KOPT-K1 (cell line): ENCODE measurements at regions not wholly inside any gene's neighbourhood (a gene's known extent, or its start where the extent isn't known, plus 50 kb on each side); places are given as distances from the start of the nearest gene placed in this dataset.

ENCODE experiments used
- H3K27ac ChIP-seq: fragments of 200-600 bp; sonication (generic); 2 replicates; pipeline ENCODE4 v1.5.1; 2016; ENCODE audit warnings: antibody characterized with exemption, mild to moderate bottlenecking, low read depth, low read length; ENCODE audit not compliant: poor library complexity, severe bottlenecking
- H3K36me3 ChIP-seq: fragments of 200-600 bp; sonication (generic); 2 replicates; pipeline ENCODE4 v1.5.1; 2017; ENCODE audit warnings: antibody characterized with exemption, mild to moderate bottlenecking, low read length, moderate library complexity; ENCODE audit not compliant: insufficient read depth
- H3K9me3 ChIP-seq: fragments of 200-600 bp; sonication (generic); 2 replicates; pipeline ENCODE4 v1.5.1; 2017; ENCODE audit warnings: antibody characterized with exemption, low read length, mild to moderate bottlenecking; ENCODE audit not compliant: insufficient read depth, poor library complexity, severe bottlenecking

DNA sequence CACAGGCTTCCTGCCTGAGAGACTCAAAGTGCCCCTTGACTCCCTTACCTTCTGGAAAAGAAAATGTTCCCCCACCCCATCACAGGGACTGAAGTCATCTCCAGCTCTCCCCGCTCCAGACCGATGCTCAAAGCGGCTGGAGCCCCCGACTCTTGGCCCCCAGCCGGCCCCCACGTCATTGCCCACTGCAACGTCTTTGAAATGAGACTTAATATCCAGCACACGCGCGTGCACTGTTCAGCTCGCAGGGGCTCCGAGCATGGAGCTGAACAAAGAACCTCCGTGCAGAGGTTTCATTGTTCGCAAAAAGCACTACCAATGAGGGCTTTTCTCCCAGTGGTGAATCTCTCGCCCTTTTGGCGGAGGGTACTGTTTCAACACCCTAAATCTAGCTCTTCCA, 313.4 kb upstream of the SORL1-AS1 start:
- H3K9me3 ChIP-seq, result no peaks in the 10 kb centered on the region
- no peaks in the 10 kb centered on the region for H3K36me3 ChIP-seq
- no peak overlapping the region for H3K27ac ChIP-seq

GRCh38 chr11:121763526-121763925, 310.8 kb upstream of the SORL1-AS1 start:
- Histone ChIP-seq H3K36me3 (no peaks in the 10 kb centered on the region), H3K27ac (no peak overlapping the region)

GRCh38 chr11:121762820-121763219, 310.1 kb upstream of the SORL1-AS1 start:
- H3K36me3 ChIP-seq, result no peaks in the 10 kb centered on the region
- H3K9me3 ChIP-seq, result no peaks in the 10 kb centered on the region
- no peak overlapping the region for H3K27ac ChIP-seq

More at GRCh38 chr11:121763526-121763925, 310.8 kb upstream of the SORL1-AS1 start:
- H3K9me3 ChIP-seq, result no peaks in the 10 kb centered on the region

GRCh38 chr11:121761186-121761585, 308.4 kb upstream of the SORL1-AS1 start:
- Histone ChIP-seq H3K36me3 (no peaks in the 10 kb centered on the region), H3K9me3 (no peaks in the 10 kb centered on the region), H3K27ac (no peak overlapping the region)

DNA sequence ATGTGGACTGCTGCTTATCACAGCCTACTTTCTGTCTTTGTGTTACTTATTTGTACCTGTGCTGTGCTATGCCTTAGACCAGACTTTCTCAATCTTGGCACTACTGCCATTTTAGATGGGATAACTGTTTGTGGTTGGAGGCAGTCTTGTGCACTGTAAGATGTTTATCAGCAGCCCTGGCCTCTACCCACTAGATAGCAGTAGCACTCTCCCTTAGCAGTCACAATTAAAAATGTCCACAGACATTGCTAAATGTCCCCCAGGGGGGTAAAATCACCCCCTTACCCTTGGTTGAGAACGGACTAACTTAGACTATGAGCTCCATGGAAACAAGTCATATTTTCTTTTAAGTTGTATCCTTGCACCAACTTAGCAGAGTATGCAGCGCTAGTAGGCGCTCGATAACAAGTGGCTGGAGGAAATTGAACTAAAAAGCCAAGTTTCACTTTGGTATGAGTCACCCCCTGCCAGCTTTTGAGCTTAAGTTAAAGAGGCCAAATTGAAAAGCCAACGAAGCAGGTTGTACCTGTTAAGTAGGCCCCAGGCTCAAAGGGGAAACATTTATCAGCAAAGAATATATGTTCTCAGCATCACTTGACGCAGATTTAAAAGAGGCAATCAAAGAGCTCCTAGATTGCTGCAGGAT, 304.8 kb upstream of the SORL1-AS1 start:
- H3K9me3 ChIP-seq, result no peaks in the 10 kb centered on the region
- no peaks in the 10 kb centered on the region for H3K36me3 ChIP-seq
- no peak overlapping the region for H3K27ac ChIP-seq

DNA sequence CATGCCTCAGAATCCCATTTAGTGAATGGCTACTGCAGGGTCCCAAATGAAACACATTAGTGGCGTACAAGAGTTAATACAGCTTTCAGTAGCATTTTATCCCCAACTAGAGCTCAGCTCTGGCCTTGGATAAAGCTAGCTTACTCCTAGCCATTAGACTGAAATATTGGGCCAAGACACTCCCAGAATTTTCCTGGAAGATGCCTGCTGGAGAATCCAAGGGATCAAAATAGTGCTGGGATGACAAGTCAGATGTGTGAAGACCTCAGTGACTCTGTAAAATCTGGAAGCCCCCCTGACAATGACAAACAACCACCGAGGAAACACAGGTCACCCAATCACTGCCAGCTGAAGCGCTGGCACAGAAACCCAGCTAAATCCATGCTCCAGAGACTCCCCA, 303.1 kb upstream of the SORL1-AS1 start:
- no peaks in the 10 kb centered on the region for H3K36me3 ChIP-seq
- H3K9me3 ChIP-seq, result no peaks in the 10 kb centered on the region
- H3K27ac ChIP-seq, result no peak overlapping the region

GRCh38 chr11:121755191-121755590, 302.4 kb upstream of the SORL1-AS1 start:
- Histone ChIP-seq H3K27ac (no peak overlapping the region), H3K36me3 (no peaks in the 10 kb centered on the region), H3K9me3 (no peaks in the 10 kb centered on the region)

GRCh38 chr11:121754598-121754997, 301.8 kb upstream of the SORL1-AS1 start:
- H3K36me3 ChIP-seq, result no peaks in the 10 kb centered on the region
- H3K9me3 ChIP-seq, result no peaks in the 10 kb centered on the region
- no peak overlapping the region for H3K27ac ChIP-seq

DNA sequence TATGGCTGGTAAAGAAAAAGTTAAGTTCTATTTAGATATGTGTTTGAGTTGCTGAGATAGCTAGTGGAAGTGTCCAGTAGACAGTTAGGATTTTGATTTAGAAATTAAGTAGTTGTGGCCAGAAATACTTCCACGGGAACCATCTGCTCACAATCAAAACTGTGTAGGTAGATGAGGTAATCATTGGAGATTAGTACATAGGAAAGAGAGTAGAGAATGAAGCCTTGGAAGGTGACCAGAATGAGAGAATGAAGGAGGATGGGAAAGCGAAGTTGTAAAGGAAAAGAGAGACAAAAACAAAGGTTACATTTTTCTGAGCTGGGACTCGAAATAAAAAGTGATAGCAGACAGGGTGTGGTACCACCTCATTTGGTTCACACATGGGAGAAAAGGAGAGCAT, 296.9 kb upstream of the SORL1-AS1 start:
- Histone ChIP-seq H3K27ac (no peak overlapping the region), H3K9me3 (no peaks in the 10 kb centered on the region), H3K36me3 (no peaks in the 10 kb centered on the region)

DNA sequence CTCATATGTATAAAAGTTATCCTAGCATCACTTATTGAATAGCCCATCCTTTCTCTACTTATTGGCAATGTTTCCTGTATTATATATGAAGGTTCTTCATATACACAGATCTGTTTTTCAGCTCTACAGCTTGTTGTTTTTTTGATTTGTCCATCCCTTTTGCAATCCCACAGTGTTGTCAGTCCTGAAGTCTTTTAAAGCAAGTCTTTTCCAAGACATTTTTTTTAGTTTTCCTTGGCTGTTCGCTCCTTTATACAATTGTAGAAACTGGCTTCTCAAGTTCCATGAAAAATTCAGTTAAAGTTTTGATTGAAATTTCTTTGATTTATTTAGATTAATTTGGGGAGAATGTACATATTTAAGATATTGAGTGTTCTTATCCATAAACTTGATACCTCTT, 295.3 kb upstream of the SORL1-AS1 start:
- Histone ChIP-seq H3K36me3 (no peaks in the 10 kb centered on the region), H3K9me3 (peaks cover 10% of the 10 kb centered on the region), H3K27ac (no peak overlapping the region)

DNA sequence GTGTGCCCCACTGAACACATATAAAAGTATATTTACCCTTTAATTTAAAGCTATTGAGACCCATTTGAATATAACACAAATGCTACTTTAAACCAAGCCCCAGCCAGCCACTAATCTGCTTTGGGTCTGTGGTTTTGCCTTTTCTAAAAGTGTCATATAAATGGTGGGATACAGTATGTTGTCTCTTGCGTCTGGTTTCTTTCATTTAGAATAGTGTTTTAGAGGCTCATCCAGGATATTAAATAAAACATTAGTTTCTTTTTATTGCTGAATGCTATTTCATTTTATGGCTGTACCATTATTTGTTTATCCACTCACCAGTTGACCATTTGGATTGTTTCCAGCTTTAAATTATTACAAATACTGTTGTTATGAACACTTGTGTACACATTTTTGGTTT, 290.5 kb upstream of the SORL1-AS1 start:
- Histone ChIP-seq H3K9me3 (peaks cover 10% of the 10 kb centered on the region), H3K36me3 (no peaks in the 10 kb centered on the region), H3K27ac (no peak overlapping the region)

GRCh38 chr11:121741761-121742361, 289.1 kb upstream of the SORL1-AS1 start:
- H3K36me3 ChIP-seq, result no peaks in the 10 kb centered on the region
- H3K27ac ChIP-seq, result no peak overlapping the region
- peaks cover 10% of the 10 kb centered on the region for H3K9me3 ChIP-seq

GRCh38 chr11:121741351-121741760, 288.6 kb upstream of the SORL1-AS1 start:
- Histone ChIP-seq H3K36me3 (no peaks in the 10 kb centered on the region), H3K27ac (no peak overlapping the region), H3K9me3 (peaks cover 10% of the 10 kb centered on the region)

DNA sequence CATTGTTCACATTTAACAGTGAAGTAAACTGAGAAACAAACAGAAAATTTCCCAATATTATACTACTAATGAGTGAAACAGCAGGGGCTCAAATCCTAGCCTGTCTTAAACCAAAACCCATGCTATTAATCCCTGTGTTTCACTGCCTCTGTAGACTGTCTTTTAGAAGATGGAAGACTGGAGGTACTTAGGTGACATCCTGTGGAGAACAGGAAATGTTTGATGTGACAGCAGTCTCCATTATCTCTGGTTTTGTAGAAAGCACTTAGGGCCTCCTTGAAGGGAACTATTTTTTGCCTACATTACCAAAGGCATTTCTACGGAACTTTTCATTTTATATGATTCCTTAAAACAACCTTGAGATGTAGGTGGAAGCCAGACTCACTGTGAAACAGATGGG, 288.1 kb upstream of the SORL1-AS1 start:
- H3K27ac ChIP-seq, result no peak overlapping the region
- no peaks in the 10 kb centered on the region for H3K36me3 ChIP-seq
- H3K9me3 ChIP-seq, result peaks cover 10% of the 10 kb centered on the region

- Histone ChIP-seq H3K27ac (no peak overlapping the region), H3K36me3 (no peaks in the 10 kb centered on the region), H3K9me3 (no peaks in the 10 kb centered on the region)
These were observed 281.1 kb upstream of the SORL1-AS1 start for GRCh38 chr11:121733858-121734257.

- H3K36me3 ChIP-seq, result no peaks in the 10 kb centered on the region
- no peaks in the 10 kb centered on the region for H3K9me3 ChIP-seq
- no peak overlapping the region for H3K27ac ChIP-seq
These were observed 275.2 kb upstream of the SORL1-AS1 start for GRCh38 chr11:121727942-121728341.
